ENCODE measurements at regions not wholly inside any gene's neighbourhood (a gene's known extent, or its start where the extent isn't known, plus 50 kb on each side); places are given as distances from the start of the nearest gene placed in this dataset.
"Not testable (repeated sequence)": the region's sequence is repeated elsewhere in the genome, so short reads cannot be mapped to it uniquely, and the experiment has no call there.

DNA sequence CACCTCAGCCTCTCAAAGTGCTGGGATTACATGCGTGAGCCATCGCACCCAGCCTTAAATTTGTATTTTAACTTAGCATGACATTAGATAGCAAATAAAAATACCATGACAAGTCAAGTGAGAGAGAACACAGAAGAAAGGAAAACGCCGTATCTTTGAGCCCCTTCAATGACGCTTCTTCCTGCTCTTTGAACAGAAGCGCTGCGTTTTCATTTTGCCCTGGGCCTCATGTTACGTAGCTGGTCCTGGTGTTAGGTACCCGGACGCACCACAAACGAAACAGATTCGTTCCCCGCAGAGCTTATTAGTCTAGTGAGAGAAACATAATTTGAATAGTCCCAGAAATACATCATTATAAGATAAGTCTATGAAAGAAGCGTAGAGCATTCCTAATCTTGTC, 58.8 kb upstream of the RABL2A start:
- TF ChIP-seq, protein P1, sequence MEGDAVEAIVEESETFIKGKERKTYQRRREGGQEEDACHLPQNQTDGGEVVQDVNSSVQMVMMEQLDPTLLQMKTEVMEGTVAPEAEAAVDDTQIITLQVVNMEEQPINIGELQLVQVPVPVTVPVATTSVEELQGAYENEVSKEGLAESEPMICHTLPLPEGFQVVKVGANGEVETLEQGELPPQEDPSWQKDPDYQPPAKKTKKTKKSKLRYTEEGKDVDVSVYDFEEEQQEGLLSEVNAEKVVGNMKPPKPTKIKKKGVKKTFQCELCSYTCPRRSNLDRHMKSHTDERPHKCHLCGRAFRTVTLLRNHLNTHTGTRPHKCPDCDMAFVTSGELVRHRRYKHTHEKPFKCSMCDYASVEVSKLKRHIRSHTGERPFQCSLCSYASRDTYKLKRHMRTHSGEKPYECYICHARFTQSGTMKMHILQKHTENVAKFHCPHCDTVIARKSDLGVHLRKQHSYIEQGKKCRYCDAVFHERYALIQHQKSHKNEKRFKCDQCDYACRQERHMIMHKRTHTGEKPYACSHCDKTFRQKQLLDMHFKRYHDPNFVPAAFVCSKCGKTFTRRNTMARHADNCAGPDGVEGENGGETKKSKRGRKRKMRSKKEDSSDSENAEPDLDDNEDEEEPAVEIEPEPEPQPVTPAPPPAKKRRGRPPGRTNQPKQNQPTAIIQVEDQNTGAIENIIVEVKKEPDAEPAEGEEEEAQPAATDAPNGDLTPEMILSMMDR (IDR thresholded peaks at IDR 0.05): not testable (repeated sequence)
- not testable (repeated sequence) for TF ChIP-seq POLR2A (IDR thresholded peaks at IDR 0.05)
